ENCODE measurements at regions not wholly inside any gene's neighbourhood (a gene's known extent, or its start where the extent isn't known, plus 50 kb on each side); places are given as distances from the start of the nearest gene placed in this dataset.

- TF ChIP-seq CTCF (conservative IDR thresholded peaks at IDR 0.05; ENCODE audit: low read depth, low read length) (no peak), EZH2 (IDR thresholded peaks at IDR 0.05; ENCODE audit: low read length, unreplicated experiment) (no peak), EZH2phosphoT487 (IDR thresholded peaks at IDR 0.05; ENCODE audit: borderline replicate concordance, low read length) (no peak)
These were observed 143.1 kb upstream of the NUDT4 start for GRCh38 chr12:93234641-93235040.

All from PC-3 (cell line).